Left lung (tissue), 4 donors: ENCODE measurements at regions not wholly inside any gene's neighbourhood (a gene's known extent, or its start where the extent isn't known, plus 50 kb on each side); places are given as distances from the start of the nearest gene placed in this dataset.

Experiments
- ATAC-seq: fragments of 200-7000 bp; cut with Tn5 transposase; one replicate; pipeline ENCODE4 v1.9.1; 2020; ENCODE audit warnings: moderate library complexity
- DNase-seq, 4 donors: peaks; one replicate each; pipeline ENCODE4 v3.0.0-alpha.2; 2013 to 2020
- H3K27ac ChIP-seq, 2 donors: fragments of 200-600 bp; sonication (generic) in 1 of 2; one replicate each; pipeline versions ENCODE4 v1.5.0 to v1.8.0; 2020 to 2021
- H3K27me3 ChIP-seq, 2 donors: fragments of 200-600 bp; sonication (generic) in 1 of 2; one replicate each; pipeline versions ENCODE4 v1.5.0 to v1.8.0; 2020 to 2021
- H3K36me3 ChIP-seq, 2 donors: fragments of 200-600 bp; sonication (generic) in 1 of 2; one replicate each; pipeline versions ENCODE4 v1.5.0 to v1.8.0; 2020 to 2021
- H3K4me1 ChIP-seq, 2 donors: fragments of 200-600 bp; one replicate each; pipeline ENCODE4 v1.8.0; 2021
- H3K4me3 ChIP-seq, 2 donors: fragments of 200-600 bp; sonication (generic) in 1 of 2; one replicate each; pipeline versions ENCODE4 v1.5.0 to v1.8.0; 2020 to 2021; ENCODE audit warnings: mild to moderate bottlenecking in 1 of 2
- H3K9me3 ChIP-seq, 2 donors: fragments of 200-600 bp; sonication (generic) in 1 of 2; one replicate each; pipeline versions ENCODE4 v1.5.0 to v1.8.0; 2020 to 2021
- CTCF ChIP-seq, 2 donors: fragments of 200-600 bp; sonication (generic) in 1 of 2; IDR thresholded peaks; one replicate each; pipeline versions ENCODE4 v1.5.0 to v1.8.0; 2021; ENCODE audit warnings: antibody characterized with exemption in 2 of 2
- intact Hi-C, 2 donors: fragments of 100-400 bp; cut with DNase I; formaldehyde crosslinking; loops; one replicate each; pipeline versions ENCODE4 v1.11.2 to v1.14.2; 2022
- donor health status: DM: no; HTN: yes; CAD: no.
- donor health status: DM: no; HTN: no; CAD: no.

- H3K9me3 ChIP-seq: no peaks in the 10 kb centered on the region
- no peaks in the 10 kb centered on the region for H3K27me3 ChIP-seq
- DNase-seq (no peak), ATAC-seq (no peak)
- no peak overlapping the region for H3K27ac ChIP-seq
- H3K36me3 ChIP-seq: no peaks in the 10 kb centered on the region
- no peak for TF ChIP-seq CTCF (IDR thresholded peaks at IDR 0.05)
- H3K4me3 ChIP-seq: no peak overlapping the region
- intact Hi-C loops: no loop called here
- no peaks in the 10 kb centered on the region for H3K4me1 ChIP-seq
These were observed 439.6 kb upstream of the REG3G start for GRCh38 chr2:78585871-78586270.

- DNase-seq (no peak), ATAC-seq (no peak)
- TF ChIP-seq CTCF (IDR thresholded peaks at IDR 0.05): no peak
- no peak overlapping the region for H3K4me3 ChIP-seq
- H3K27ac ChIP-seq: no peak overlapping the region
- no peaks in the 10 kb centered on the region for H3K9me3 ChIP-seq
- intact Hi-C loops: no loop called here
- H3K4me1 ChIP-seq: no peaks in the 10 kb centered on the region
- no peaks in the 10 kb centered on the region for H3K36me3 ChIP-seq
- H3K27me3 ChIP-seq: no peaks in the 10 kb centered on the region
These were observed 439.2 kb upstream of the REG3G start for GRCh38 chr2:78586316-78586715.

- no peak for TF ChIP-seq CTCF (IDR thresholded peaks at IDR 0.05)
- no peak overlapping the region for H3K4me3 ChIP-seq
- H3K4me1 ChIP-seq: no peaks in the 10 kb centered on the region
- no peak overlapping the region for H3K27ac ChIP-seq
- intact Hi-C loops: no loop called here
- H3K9me3 ChIP-seq: no peaks in the 10 kb centered on the region
- H3K36me3 ChIP-seq: no peaks in the 10 kb centered on the region
- no peaks in the 10 kb centered on the region for H3K27me3 ChIP-seq
- ATAC-seq (no peak), DNase-seq (no peak)
These were observed 435.6 kb upstream of the REG3G start for GRCh38 chr2:78589871-78590270.

GRCh38 chr2:78592491-78592890 is 433.0 kb upstream of the REG3G start:
- ATAC-seq (no peak), DNase-seq (no peak)
- no peak overlapping the region for H3K27ac ChIP-seq
- intact Hi-C loops: no loop called here
- TF ChIP-seq CTCF (IDR thresholded peaks at IDR 0.05): no peak
- H3K9me3 ChIP-seq: no peaks in the 10 kb centered on the region
- H3K27me3 ChIP-seq: no peaks in the 10 kb centered on the region
- H3K36me3 ChIP-seq: no peaks in the 10 kb centered on the region
- H3K4me1 ChIP-seq: no peaks in the 10 kb centered on the region
- H3K4me3 ChIP-seq: no peak overlapping the region

GRCh38 chr2:78601113-78601512 is 424.4 kb upstream of the REG3G start:
- no peaks in the 10 kb centered on the region for H3K4me1 ChIP-seq
- ATAC-seq (no peak), DNase-seq (no peak)
- no peak for TF ChIP-seq CTCF (IDR thresholded peaks at IDR 0.05)
- no peak overlapping the region for H3K4me3 ChIP-seq
- H3K36me3 ChIP-seq: no peaks in the 10 kb centered on the region
- H3K27ac ChIP-seq: no peak overlapping the region
- intact Hi-C loops: no loop called here
- H3K27me3 ChIP-seq: no peaks in the 10 kb centered on the region
- no peaks in the 10 kb centered on the region for H3K9me3 ChIP-seq
